HuH-7.5 (cell line): ENCODE measurements at regions not wholly inside any gene's neighbourhood (a gene's known extent, or its start where the extent isn't known, plus 50 kb on each side); places are given as distances from the start of the nearest gene placed in this dataset.
"Not testable (repeated sequence)": the region's sequence is repeated elsewhere in the genome, so short reads cannot be mapped to it uniquely, and the experiment has no call there.

Experiments
- DNase-seq: peaks from one replicate; pipeline ENCODE4 v3.0.0; 2011; ENCODE audit warnings: low spot score

- DNase-seq: no peak
These were observed 86.4 kb upstream of the PRSS16 start for GRCh38 chr6:27161115-27161514.

- DNase-seq: no peak
These were observed 85.9 kb upstream of the PRSS16 start for GRCh38 chr6:27161603-27161945.

GRCh38 chr6:27161946-27162603 lies 85.4 kb upstream of the PRSS16 start:
- DNase-seq: no peak

- DNase-seq: no peak
These were observed 83.7 kb upstream of the PRSS16 start for GRCh38 chr6:27163834-27164233.

- no peak for DNase-seq
These were observed 79.4 kb upstream of the PRSS16 start for GRCh38 chr6:27168108-27168507.

GRCh38 chr6:27168586-27169443 lies 78.7 kb upstream of the PRSS16 start:
- DNase-seq: no peak

GRCh38 chr6:27172524-27173231 lies 74.8 kb upstream of the PRSS16 start:
- DNase-seq: not testable (repeated sequence)

GRCh38 chr6:27173232-27173601 lies 74.3 kb upstream of the PRSS16 start:
- DNase-seq: not testable (repeated sequence)

GRCh38 chr6:27174958-27175357 lies 72.5 kb upstream of the PRSS16 start:
- no peak for DNase-seq

GRCh38 chr6:27176096-27176495 lies 71.4 kb upstream of the PRSS16 start:
- no peak for DNase-seq

GRCh38 chr6:27176523-27177484 lies 70.7 kb upstream of the PRSS16 start:
- DNase-seq: no peak

GRCh38 chr6:27177485-27178406 lies 69.8 kb upstream of the PRSS16 start:
- peak; percentile 31 for DNase-seq

GRCh38 chr6:27178407-27178730 lies 69.1 kb upstream of the PRSS16 start:
- no peak for DNase-seq

GRCh38 chr6:27178860-27179259 lies 68.6 kb upstream of the PRSS16 start:
- DNase-seq: no peak

GRCh38 chr6:27183060-27183832 lies 64.3 kb upstream of the PRSS16 start:
- no peak for DNase-seq

GRCh38 chr6:27187231-27188060 lies 60.1 kb upstream of the PRSS16 start:
- no peak for DNase-seq

- DNase-seq: no peak
These were observed 59.2 kb upstream of the PRSS16 start for GRCh38 chr6:27188061-27188884.

- no peak for DNase-seq
These were observed 58.5 kb upstream of the PRSS16 start for GRCh38 chr6:27188885-27189418.
